ENCODE measurements at regions not wholly inside any gene's neighbourhood (a gene's known extent, or its start where the extent isn't known, plus 50 kb on each side); places are given as distances from the start of the nearest gene placed in this dataset.

DNA sequence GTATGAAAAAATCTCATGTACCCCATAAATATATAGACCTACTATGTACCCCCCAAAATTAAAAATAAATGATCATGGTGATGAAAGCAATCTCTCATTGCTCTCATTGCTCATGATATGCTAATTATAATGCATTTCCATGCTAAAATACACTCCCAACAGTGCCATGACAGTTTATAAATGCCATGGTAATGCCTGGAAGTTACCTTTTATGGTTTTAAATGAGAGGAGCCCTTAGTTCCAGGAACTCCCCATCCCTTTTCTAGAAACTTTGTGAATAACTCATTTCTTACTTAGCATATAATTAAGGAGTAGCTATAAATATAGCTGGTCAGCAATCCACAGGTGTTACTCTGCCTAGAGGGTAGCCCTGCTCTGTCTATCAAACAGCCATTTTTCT is 166.1 kb upstream of the RGS18 start:
- H3K36me3 Mint-ChIP-seq, result no peaks in the 10 kb centered on the region
- no peaks in the 10 kb centered on the region for H3K27me3 Mint-ChIP-seq
- POLR2A ChIA-PET, result no interaction called here
- ATAC-seq (no peak), DNase-seq (no peak)
- H3K27ac Mint-ChIP-seq, result no peak overlapping the region
- peaks cover 0 to 10% (median 0%) of the 10 kb centered on the region in 9 donors for H3K9me3 Mint-ChIP-seq
- H3K4me1 Mint-ChIP-seq, result no peaks in the 10 kb centered on the region
- H3K4me3 Mint-ChIP-seq, result no peak overlapping the region

DNA sequence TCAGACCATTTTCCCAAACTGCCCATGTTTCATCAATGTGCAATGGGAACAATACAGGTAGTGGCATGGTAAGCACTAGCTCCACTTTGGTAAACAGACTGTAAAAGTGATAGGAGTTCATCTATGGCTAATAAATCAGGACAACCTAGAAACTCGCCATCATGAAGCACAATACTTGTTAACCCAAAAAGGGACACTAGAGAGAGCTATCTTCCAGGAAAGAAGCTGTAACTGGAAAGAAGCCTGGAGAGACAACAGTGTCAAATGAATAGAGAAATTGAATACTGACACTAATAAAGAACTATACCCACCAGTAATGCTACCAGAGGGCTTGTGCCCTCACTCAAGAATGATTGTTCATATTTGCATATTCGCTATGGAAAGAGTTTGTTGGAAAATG is 164.7 kb upstream of the RGS18 start:
- H3K36me3 Mint-ChIP-seq, result no peaks in the 10 kb centered on the region
- no peaks in the 10 kb centered on the region for H3K27me3 Mint-ChIP-seq
- H3K4me3 Mint-ChIP-seq, result no peak overlapping the region
- POLR2A ChIA-PET, result no interaction called here
- ATAC-seq (no peak), DNase-seq (no peak)
- peaks cover 0 to 10% (median 0%) of the 10 kb centered on the region in 9 donors for H3K9me3 Mint-ChIP-seq
- H3K4me1 Mint-ChIP-seq, result no peaks in the 10 kb centered on the region
- H3K27ac Mint-ChIP-seq, result no peak overlapping the region

DNA sequence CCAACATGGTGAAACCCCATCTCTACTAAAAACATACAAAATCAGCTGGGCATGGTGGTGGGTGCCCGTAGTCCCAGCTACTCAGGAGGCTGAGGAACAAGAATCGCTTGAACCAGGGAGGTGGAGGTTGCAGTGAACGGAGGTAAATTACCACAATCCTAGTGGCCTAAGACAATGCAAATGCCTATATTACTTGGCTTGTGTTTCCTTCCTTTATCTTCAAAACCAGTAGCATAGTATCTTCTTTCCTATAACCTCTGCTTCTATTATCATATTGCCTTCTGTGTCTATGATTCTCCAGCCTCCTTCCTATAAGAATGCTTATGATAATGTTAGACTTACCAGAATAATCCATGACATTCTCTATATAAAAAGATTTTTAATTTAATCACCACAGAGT is 156.2 kb upstream of the RGS18 start:
- H3K27ac Mint-ChIP-seq, result no peak overlapping the region
- no peak overlapping the region for H3K4me3 Mint-ChIP-seq
- DNase-seq (no peak), ATAC-seq (no peak)
- H3K9me3 Mint-ChIP-seq, result peaks cover 0 to 1% (median 0%) of the 10 kb centered on the region in 9 donors
- no peaks in the 10 kb centered on the region for H3K27me3 Mint-ChIP-seq
- no peaks in the 10 kb centered on the region for H3K4me1 Mint-ChIP-seq
- H3K36me3 Mint-ChIP-seq, result no peaks in the 10 kb centered on the region
- POLR2A ChIA-PET, result no interaction called here

DNA sequence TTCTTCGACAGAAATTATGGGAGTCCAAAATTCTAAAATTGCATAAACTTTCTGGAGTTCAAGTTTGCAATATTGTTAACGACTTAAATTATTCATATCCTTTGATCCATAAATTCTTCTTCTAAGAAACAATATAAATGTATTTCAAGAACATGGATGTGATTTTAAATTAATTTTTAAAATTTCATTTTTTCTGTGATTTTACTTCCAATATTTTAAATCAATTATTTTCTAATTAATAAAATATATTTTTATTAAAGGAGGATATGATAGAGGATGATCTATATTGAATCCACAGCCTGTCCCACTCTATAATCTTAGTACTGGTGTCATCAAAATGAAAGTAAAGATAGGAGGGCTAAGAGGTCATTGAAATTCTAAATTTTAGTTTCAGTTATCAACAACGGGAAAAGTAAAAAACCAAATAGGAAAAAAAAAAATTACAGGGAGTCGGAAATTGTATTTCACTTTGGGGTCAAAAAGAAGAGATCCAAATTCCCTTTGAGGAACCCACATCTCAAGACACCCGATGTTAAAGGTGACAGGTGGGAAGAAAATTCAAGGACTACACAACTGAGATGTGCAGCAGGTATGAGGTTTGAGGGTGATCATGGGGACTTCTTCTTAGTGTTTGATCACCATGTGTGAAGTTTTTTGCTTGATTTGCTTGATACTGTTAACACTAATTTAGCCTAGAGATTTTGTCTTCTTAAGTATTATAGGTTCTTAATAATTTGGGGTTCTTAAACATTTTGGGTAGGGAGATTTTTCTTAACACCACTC is 154.8 kb upstream of the RGS18 start:
- no peaks in the 10 kb centered on the region for H3K36me3 Mint-ChIP-seq
- peaks cover 0 to 8% (median 0%) of the 10 kb centered on the region in 9 donors for H3K9me3 Mint-ChIP-seq
- DNase-seq (peak in 1 of 10 donors; percentile 23), ATAC-seq (peak in 1 of 2 donors; percentile 46)
- POLR2A ChIA-PET, result no interaction called here
- no peaks in the 10 kb centered on the region for H3K4me1 Mint-ChIP-seq
- H3K27me3 Mint-ChIP-seq, result no peaks in the 10 kb centered on the region
- H3K4me3 Mint-ChIP-seq, result no peak overlapping the region
- no peak overlapping the region for H3K27ac Mint-ChIP-seq

DNA sequence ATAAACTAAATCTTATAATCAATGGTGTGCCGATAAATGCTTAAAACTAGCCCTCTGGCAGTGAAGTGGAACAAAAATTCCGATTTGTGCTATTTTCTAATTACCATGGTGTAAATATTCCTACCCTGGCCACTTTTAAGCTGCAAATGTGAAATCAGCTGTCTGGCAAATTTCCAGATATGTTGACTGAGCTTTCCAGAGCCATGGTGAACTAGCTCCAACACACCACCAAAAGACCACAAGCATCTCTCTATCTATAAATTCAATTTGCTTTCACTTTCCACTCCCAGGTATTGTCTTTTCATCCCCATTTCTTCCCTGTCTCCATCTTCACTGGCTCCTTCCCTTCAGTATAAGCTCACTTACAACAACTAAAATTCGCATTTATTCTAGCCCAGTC is 152.3 kb upstream of the RGS18 start:
- no peaks in the 10 kb centered on the region for H3K27me3 Mint-ChIP-seq
- no peaks in the 10 kb centered on the region for H3K4me1 Mint-ChIP-seq
- no peak overlapping the region for H3K4me3 Mint-ChIP-seq
- POLR2A ChIA-PET, result no interaction called here
- peaks cover 0 to 18% (median 0%) of the 10 kb centered on the region in 9 donors for H3K9me3 Mint-ChIP-seq
- no peak overlapping the region for H3K27ac Mint-ChIP-seq
- DNase-seq, result no peak
- ATAC-seq, result no peak
- H3K36me3 Mint-ChIP-seq, result no peaks in the 10 kb centered on the region

DNA sequence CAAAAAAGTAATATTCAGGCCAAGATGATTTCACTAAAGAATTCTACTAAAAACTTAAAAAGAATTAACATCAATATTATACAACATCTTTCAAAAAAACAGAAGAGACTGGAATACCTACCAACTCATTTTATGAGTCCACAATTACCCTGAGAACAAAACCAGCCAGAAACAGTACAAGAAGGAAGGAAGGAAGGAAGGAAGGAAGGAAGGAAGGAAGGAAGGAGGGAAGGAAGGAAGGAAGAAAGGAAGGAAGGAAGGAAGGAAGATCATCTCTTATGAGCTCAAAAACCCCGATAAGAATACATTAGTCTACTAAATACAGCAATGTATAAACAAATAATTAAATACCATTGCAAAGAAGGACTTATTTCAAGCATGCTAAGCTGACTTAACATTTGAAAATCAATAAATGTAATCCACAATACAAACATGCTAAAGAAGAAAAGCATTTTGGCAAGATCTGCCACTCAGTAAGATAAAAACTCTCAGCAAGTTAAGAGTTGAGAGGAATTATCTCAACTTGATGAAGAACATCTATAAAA is 149.9 kb upstream of the RGS18 start:
- POLR2A ChIA-PET, result no interaction called here
- H3K27ac Mint-ChIP-seq, result no peak overlapping the region
- H3K4me3 Mint-ChIP-seq, result no peak overlapping the region
- H3K27me3 Mint-ChIP-seq, result no peaks in the 10 kb centered on the region
- H3K36me3 Mint-ChIP-seq, result no peaks in the 10 kb centered on the region
- H3K4me1 Mint-ChIP-seq, result no peaks in the 10 kb centered on the region
- peaks cover 0 to 19% (median 0%) of the 10 kb centered on the region in 9 donors for H3K9me3 Mint-ChIP-seq
- DNase-seq (no peak), ATAC-seq (no peak)

DNA sequence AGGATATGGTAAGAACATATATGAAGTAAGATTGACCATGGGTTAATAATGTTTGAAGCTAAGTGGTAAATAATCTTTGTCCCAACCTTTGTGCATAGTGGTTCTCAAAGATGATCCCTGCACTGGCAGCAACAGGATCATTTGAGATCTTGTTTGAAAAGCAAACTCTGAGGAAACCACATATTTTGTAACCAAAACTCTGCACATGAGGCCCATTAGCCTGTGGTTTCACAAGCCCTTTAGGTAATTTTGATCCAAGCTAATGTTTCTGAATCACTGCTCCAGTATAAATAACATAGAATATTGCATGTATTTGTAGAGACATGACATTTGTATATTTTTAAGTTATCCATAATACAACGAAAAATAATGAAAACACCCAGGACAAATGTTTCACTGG is 147.9 kb upstream of the RGS18 start:
- Mint-ChIP-seq H3K36me3 (no peaks in the 10 kb centered on the region), H3K9me3 (peaks cover 0 to 19% (median 0%) of the 10 kb centered on the region in 9 donors), H3K27me3 (no peaks in the 10 kb centered on the region), H3K4me3 (no peak overlapping the region), H3K4me1 (no peaks in the 10 kb centered on the region), H3K27ac (no peak overlapping the region)
- ATAC-seq, result no peak
- POLR2A ChIA-PET, result no interaction called here
- DNase-seq, result no peak

DNA sequence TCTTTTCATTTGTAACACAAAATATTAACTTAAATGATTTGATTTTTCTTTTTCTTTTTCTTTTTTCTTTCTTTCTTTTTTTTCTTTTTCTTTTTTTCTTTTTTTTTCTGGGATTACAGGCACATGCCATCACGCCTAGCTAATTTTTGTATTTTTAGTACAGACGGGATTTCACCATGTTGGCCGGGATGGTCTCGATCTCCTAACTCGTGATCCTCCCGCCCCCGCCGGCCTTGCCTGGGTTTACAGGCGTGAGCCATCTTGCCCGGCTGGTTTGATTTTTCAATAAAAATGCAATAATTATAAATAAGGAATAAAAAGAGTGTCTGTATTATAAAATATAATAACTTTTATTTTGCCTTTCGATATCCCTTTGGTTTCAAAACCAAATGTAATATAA is 146.7 kb upstream of the RGS18 start:
- Mint-ChIP-seq H3K4me1 (no peaks in the 10 kb centered on the region), H3K4me3 (no peak overlapping the region), H3K36me3 (no peaks in the 10 kb centered on the region), H3K9me3 (peaks cover 0 to 19% (median 0%) of the 10 kb centered on the region in 9 donors), H3K27ac (no peak overlapping the region), H3K27me3 (no peaks in the 10 kb centered on the region)
- POLR2A ChIA-PET, result no interaction called here
- no peak for DNase-seq
- no peak for ATAC-seq

DNA sequence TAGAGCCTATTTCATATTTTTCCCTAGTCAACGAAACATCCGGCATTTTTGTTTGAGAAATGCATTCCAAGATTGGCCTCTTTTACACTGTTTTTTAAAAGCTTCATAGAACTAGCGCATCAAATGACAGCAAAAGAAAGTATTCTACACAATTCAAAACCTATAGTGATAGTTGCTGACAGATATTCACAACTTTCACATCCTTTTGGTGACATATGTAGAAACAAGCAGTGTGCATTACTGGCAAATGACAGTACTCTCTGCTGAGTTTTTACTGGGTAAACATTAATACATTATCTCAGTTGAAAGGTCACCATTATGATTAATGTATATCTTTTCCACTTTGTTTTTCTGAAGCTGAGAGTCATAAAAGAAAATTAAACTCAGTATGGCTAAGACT is 135.4 kb upstream of the RGS18 start:
- Mint-ChIP-seq H3K4me1 (no peaks in the 10 kb centered on the region), H3K36me3 (no peaks in the 10 kb centered on the region), H3K27ac (no peak overlapping the region), H3K27me3 (no peaks in the 10 kb centered on the region), H3K4me3 (no peak overlapping the region), H3K9me3 (peaks cover 4 to 30% (median 10%) of the 10 kb centered on the region in 9 donors)
- DNase-seq, result no peak
- ATAC-seq, result no peak
- POLR2A ChIA-PET, result no interaction called here

DNA sequence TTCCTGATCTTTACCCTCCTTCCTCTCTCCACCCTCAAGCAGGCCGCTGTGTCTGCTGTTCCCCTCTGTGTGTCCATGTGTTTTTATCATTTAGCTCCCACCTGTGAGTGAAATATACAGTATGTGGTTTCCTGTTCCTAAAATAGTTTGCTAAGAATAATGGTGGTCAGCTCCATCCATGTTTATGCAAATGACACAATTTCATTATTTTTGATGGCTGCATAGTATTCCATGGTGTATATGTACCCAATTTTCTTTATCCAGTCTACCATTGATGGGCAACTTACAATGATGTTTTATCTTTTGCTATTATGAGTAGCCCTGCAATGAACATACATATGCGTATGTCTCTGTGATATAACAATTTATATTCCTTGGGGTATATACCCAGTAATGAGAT is 133.4 kb upstream of the RGS18 start:
- Mint-ChIP-seq H3K27me3 (no peaks in the 10 kb centered on the region), H3K4me3 (no peak overlapping the region), H3K4me1 (no peaks in the 10 kb centered on the region), H3K9me3 (peaks cover 0 to 22% (median 8%) of the 10 kb centered on the region in 9 donors), H3K36me3 (no peaks in the 10 kb centered on the region), H3K27ac (no peak overlapping the region)
- DNase-seq, result no peak
- POLR2A ChIA-PET, result no interaction called here
- ATAC-seq, result no peak

DNA sequence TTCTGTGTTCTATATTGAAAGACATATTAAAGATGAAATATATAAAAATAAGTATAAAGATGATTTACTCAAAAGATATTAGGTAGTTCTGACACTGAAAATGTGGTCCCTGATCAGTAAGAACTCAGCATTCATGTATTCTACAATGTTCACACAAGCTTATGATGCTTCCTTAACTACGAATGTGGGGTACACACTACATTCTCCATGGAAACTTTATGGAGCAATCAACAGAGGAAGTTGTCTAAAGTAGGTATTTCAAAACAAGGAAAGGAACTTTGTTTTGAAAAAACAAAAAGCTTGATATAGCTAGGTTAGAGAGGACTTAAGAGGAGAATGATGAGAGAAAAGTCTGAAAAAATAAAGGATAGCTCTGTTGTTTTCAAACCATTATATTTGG is 119.7 kb upstream of the RGS18 start:
- DNase-seq (no peak), ATAC-seq (no peak)
- Mint-ChIP-seq H3K27me3 (no peaks in the 10 kb centered on the region), H3K4me3 (no peak overlapping the region), H3K36me3 (no peaks in the 10 kb centered on the region), H3K27ac (no peak overlapping the region), H3K4me1 (no peaks in the 10 kb centered on the region), H3K9me3 (peaks cover 0 to 11% (median 6%) of the 10 kb centered on the region in 9 donors)
- POLR2A ChIA-PET, result no interaction called here

DNA sequence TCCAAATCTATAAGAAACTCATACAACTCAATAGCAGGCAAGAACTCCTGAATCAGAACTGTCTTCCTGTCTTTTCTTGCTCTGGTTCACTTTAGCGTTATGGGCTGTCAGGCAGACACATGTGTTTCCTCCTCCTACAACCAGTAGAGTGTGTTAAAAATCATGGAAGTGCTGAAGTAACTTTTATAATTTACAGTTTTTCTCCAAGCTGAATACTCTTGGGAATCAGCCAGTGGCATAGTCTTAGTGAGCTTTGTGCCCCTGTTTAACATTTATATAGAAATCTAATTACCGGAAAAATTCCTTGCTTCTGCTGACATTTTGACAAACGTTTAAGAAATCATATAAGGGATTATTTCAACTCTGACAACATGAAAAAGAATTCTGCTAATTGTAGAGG is 113.1 kb upstream of the RGS18 start:
- Mint-ChIP-seq H3K4me1 (no peaks in the 10 kb centered on the region), H3K27me3 (no peaks in the 10 kb centered on the region), H3K27ac (no peak overlapping the region), H3K36me3 (no peaks in the 10 kb centered on the region), H3K4me3 (no peak overlapping the region), H3K9me3 (peaks cover 0 to 10% (median 2%) of the 10 kb centered on the region in 9 donors)
- POLR2A ChIA-PET, result no interaction called here
- DNase-seq, result no peak
- ATAC-seq, result no peak

DNA sequence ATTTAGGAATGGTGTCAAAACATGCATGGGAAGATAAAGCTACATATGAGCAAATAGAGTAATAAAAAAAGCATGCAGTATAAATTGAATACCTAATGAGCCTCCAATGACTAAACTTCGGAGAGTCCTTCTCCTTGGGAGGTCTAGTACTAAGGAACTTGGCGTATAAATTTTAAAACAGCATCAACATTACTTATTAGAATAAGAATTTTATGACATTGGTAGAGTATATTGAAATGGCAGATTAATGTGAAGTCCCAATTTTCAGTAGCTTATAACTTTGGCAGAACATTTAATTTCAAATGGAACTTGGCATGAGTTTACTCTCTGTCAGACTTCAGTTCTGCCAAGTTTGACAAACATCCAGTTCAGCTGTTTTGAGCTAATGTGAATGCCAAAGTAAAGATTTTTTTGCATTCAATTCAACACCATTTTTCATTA is 104.7 kb upstream of the RGS18 start:
- Mint-ChIP-seq H3K9me3 (peaks cover 0 to 3% (median 0%) of the 10 kb centered on the region in 9 donors), H3K4me1 (no peaks in the 10 kb centered on the region), H3K36me3 (no peaks in the 10 kb centered on the region), H3K4me3 (no peak overlapping the region), H3K27me3 (no peaks in the 10 kb centered on the region), H3K27ac (no peak overlapping the region)
- no peak for DNase-seq
- no peak for ATAC-seq
- POLR2A ChIA-PET, result no interaction called here

DNA sequence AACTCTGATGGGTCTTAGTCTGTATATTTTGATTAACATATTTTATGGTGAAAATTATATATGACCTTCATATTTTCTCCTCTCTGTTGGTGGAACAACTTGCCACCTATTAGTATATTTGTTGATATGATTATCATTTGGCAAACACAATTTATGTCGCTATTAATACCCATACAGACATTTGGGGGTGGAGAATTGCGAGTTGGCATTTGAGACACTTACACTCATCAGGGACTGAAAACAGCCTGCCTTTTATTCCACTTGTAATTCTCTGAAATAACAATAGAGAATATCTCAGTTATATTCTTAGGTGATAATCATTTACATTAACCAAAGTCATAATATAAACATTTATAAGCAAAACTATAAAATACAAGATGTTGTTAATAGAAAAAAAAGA is 100.5 kb upstream of the RGS18 start:
- POLR2A ChIA-PET, result no interaction called here
- no peaks in the 10 kb centered on the region for H3K9me3 Mint-ChIP-seq
- H3K27ac Mint-ChIP-seq, result no peak overlapping the region
- no peaks in the 10 kb centered on the region for H3K36me3 Mint-ChIP-seq
- no peaks in the 10 kb centered on the region for H3K4me1 Mint-ChIP-seq
- no peak overlapping the region for H3K4me3 Mint-ChIP-seq
- no peak for ATAC-seq
- no peaks in the 10 kb centered on the region for H3K27me3 Mint-ChIP-seq
- DNase-seq, result no peak
